ENCODE measurements at regions not wholly inside any gene's neighbourhood (a gene's known extent, or its start where the extent isn't known, plus 50 kb on each side); places are given as distances from the start of the nearest gene placed in this dataset.

GRCh38 chr22:19645391-19645790, 68.9 kb upstream of the SEPTIN5 start:
- dilution Hi-C loops (cut with MboI; ENCODE audit: extremely low pct_ligation_motif_present, low sequenced_read_pairs) = no loop called here
- Histone ChIP-seq H3K9ac (replicated peaks; ENCODE audit: extremely low read depth, insufficient read depth, low read length) (no peak overlapping the region), H3K27me3 (ENCODE audit: control insufficient read depth in 2 of 2, insufficient read depth in 2 of 2, low read length in 2 of 2) (peaks cover 0 to 6% of the 10 kb centered on the region in 2 experiments), H4K20me1 (replicated peaks; ENCODE audit: control insufficient read depth, extremely low read depth, insufficient read depth, low read length) (no peaks in the 10 kb centered on the region), H3K4me1 (ENCODE audit: control insufficient read depth, extremely low read depth, insufficient read depth, low read length) (no peaks in the 10 kb centered on the region), H3K4me2 (ENCODE audit: insufficient read depth, low read length) (no peak overlapping the region), H3K36me3 (ENCODE audit: control insufficient read depth in 2 of 2, extremely low read depth in 1 of 2, insufficient read depth in 2 of 2, low read length in 2 of 2) (no peaks in the 10 kb centered on the region), H3K9me3 (replicated peaks; ENCODE audit: control insufficient read depth, insufficient read depth, low read length) (no peaks in the 10 kb centered on the region), H3K79me2 (ENCODE audit: control insufficient read depth, insufficient read depth, low read length) (no peaks in the 10 kb centered on the region), H3K27ac (ENCODE audit: insufficient read depth, low read depth, low read length) (no peak overlapping the region), H3K9me1 (replicated peaks; ENCODE audit: control insufficient read depth, extremely low read depth, insufficient read depth, low read length) (no peaks in the 10 kb centered on the region), H2AFZ (ENCODE audit: low read depth, low read length) (no peak overlapping the region), H3K4me3 (replicated peaks in 1 of 3; ENCODE audit: insufficient read depth in 1 of 3, low read depth in 1 of 3, low read length in 3 of 3) (no peak overlapping the region)
- FAIRE-seq (no peak), DNase-seq (ENCODE audit: low read depth, low spot score) (no peak)
- CTCF ChIA-PET = interaction anchor here (1.1 to 2.8 kb wide), 2 partner anchors 8 to 15 kb away, joined by 4 to 19 read pairs; no protein-coding TSS in a partner anchor
- no peak for TF ChIP-seq POLR2A (IDR thresholded peaks at IDR 0.05; ENCODE audit: low read depth, low read length)
- TF ChIP-seq MAX (IDR thresholded peaks at IDR 0.05; ENCODE audit: insufficient read depth, insufficient read length) = no peak
- TF ChIP-seq GATA2 (IDR thresholded peaks at IDR 0.05; ENCODE audit: insufficient read depth, insufficient read length, low read depth, low read length) = no peak
- no peak for TF ChIP-seq EZH2 (IDR thresholded peaks at IDR 0.05; ENCODE audit: borderline replicate concordance, low read depth, low read length, severe bottlenecking)
- TF ChIP-seq CTCF (IDR thresholded peaks at IDR 0.05; ENCODE audit: extremely low read depth in 1 of 2, insufficient read depth in 1 of 2, low read depth in 1 of 2, low read length in 2 of 2) = peak in 1 of 2 donors; percentile 1
- no TSS peak for BruUV-seq (replicated peaks)
- POLR2A ChIA-PET = no interaction called here
- intact Hi-C loops (cut with micrococcal nuclease) = no loop called here

- intact Hi-C loops (cut with micrococcal nuclease) (no loop called here), dilution Hi-C loops (cut with MboI; ENCODE audit: extremely low pct_ligation_motif_present, low sequenced_read_pairs) (no loop called here)
- FAIRE-seq (no peak), DNase-seq (ENCODE audit: low read depth, low spot score) (no peak)
- H4K20me1 ChIP-seq (replicated peaks; ENCODE audit: control insufficient read depth, extremely low read depth, insufficient read depth, low read length) = no peaks in the 10 kb centered on the region
- BruUV-seq (replicated peaks) = no TSS peak
- no peaks in the 10 kb centered on the region for H3K9me1 ChIP-seq (replicated peaks; ENCODE audit: control insufficient read depth, extremely low read depth, insufficient read depth, low read length)
- POLR2A ChIA-PET = no interaction called here
- peaks cover 4% of the 10 kb centered on the region in 2 experiments for H3K27me3 ChIP-seq (ENCODE audit: control insufficient read depth in 2 of 2, insufficient read depth in 2 of 2, low read length in 2 of 2)
- H3K27ac ChIP-seq (ENCODE audit: insufficient read depth, low read depth, low read length) = no peak overlapping the region
- TF ChIP-seq GATA2 (IDR thresholded peaks at IDR 0.05; ENCODE audit: insufficient read depth, insufficient read length, low read depth, low read length) (no peak), CTCF (IDR thresholded peaks at IDR 0.05; ENCODE audit: extremely low read depth in 1 of 2, insufficient read depth in 1 of 2, low read depth in 1 of 2, low read length in 2 of 2) (no peak), MAX (IDR thresholded peaks at IDR 0.05; ENCODE audit: insufficient read depth, insufficient read length) (no peak), POLR2A (IDR thresholded peaks at IDR 0.05; ENCODE audit: low read depth, low read length) (no peak), EZH2 (IDR thresholded peaks at IDR 0.05; ENCODE audit: borderline replicate concordance, low read depth, low read length, severe bottlenecking) (no peak), POLR2AphosphoS5 (IDR thresholded peaks at IDR 0.05; ENCODE audit: insufficient read depth, low read depth, low read length) (no peak), FOS (IDR thresholded peaks at IDR 0.05; ENCODE audit: borderline replicate concordance, insufficient read depth, low read length) (no peak), JUN (IDR thresholded peaks at IDR 0.05; ENCODE audit: borderline replicate concordance, insufficient read depth, insufficient read length, low read depth) (no peak), MYC (IDR thresholded peaks at IDR 0.05; ENCODE audit: low read depth, low read length) (no peak)
- no peaks in the 10 kb centered on the region for H3K9me3 ChIP-seq (replicated peaks; ENCODE audit: control insufficient read depth, insufficient read depth, low read length)
- H3K36me3 ChIP-seq (ENCODE audit: control insufficient read depth in 2 of 2, extremely low read depth in 1 of 2, insufficient read depth in 2 of 2, low read length in 2 of 2) = no peaks in the 10 kb centered on the region
- H3K79me2 ChIP-seq (ENCODE audit: control insufficient read depth, insufficient read depth, low read length) = no peaks in the 10 kb centered on the region
- CTCF ChIA-PET = no interaction called here
- no peaks in the 10 kb centered on the region for H3K4me1 ChIP-seq (ENCODE audit: control insufficient read depth, extremely low read depth, insufficient read depth, low read length)
- no peak overlapping the region for H3K9ac ChIP-seq (replicated peaks; ENCODE audit: extremely low read depth, insufficient read depth, low read length)
- H2AFZ ChIP-seq (ENCODE audit: low read depth, low read length) = no peak overlapping the region
- H3K4me2 ChIP-seq (ENCODE audit: insufficient read depth, low read length) = no peak overlapping the region
- no peak overlapping the region for H3K4me3 ChIP-seq (replicated peaks in 1 of 3; ENCODE audit: insufficient read depth in 1 of 3, low read depth in 1 of 3, low read length in 3 of 3)
Measured at GRCh38 chr22:19645905-19646304, 68.4 kb upstream of the SEPTIN5 start.
